Activated B cell treated with CpG ODN at 0.5 μM for 24 hours (primary cell): ENCODE measurements at regions not wholly inside any gene's neighbourhood (a gene's known extent, or its start where the extent isn't known, plus 50 kb on each side); places are given as distances from the start of the nearest gene placed in this dataset.

Experiments
- ATAC-seq: fragments of 200-7000 bp; cut with Tn5 transposase; one replicate; pipeline ENCODE4 v1.10.0; 2021; ENCODE audit warnings: low read depth, mild to moderate bottlenecking, moderate library complexity
- CTCF ChIA-PET: fragments of 350-600 bp; sonication (Branson Sonifier 250); formaldehyde crosslinking; loops from one replicate; lab custom pipeline; 2021; ENCODE audit warnings: antibody characterized with exemption; lab: Charles Lee
- POLR2A ChIA-PET: fragments of 350-600 bp; sonication (Branson Sonifier 250); formaldehyde crosslinking; loops from one replicate; lab custom pipeline; 2021; ENCODE audit warnings: antibody characterized with exemption; lab: Charles Lee
- DNase-seq: peaks from one replicate; pipeline ENCODE4 v3.0.0; 2022
- H3K27ac Mint-ChIP-seq: one replicate; pipeline ENCODE4 v1.8.0; 2020; ENCODE audit warnings: mixed read lengths
- H3K27me3 Mint-ChIP-seq: one replicate; pipeline ENCODE4 v1.8.0; 2021; ENCODE audit warnings: mixed read lengths
- H3K36me3 Mint-ChIP-seq: one replicate; pipeline ENCODE4 v1.8.0; 2021; ENCODE audit warnings: low read depth, mixed read lengths
- H3K4me1 Mint-ChIP-seq: one replicate; pipeline ENCODE4 v1.8.0; 2021; ENCODE audit warnings: mixed read lengths
- H3K4me3 Mint-ChIP-seq: one replicate; pipeline ENCODE4 v1.8.0; 2020; ENCODE audit warnings: mild to moderate bottlenecking, mixed read lengths
- H3K9me3 Mint-ChIP-seq: one replicate; pipeline ENCODE4 v1.8.0; 2020; ENCODE audit warnings: mixed read lengths
- CTCF ChIP-seq: fragments of 200-600 bp; IDR thresholded peaks from one replicate; pipeline ENCODE4 v1.8.0; 2022; ENCODE audit warnings: antibody characterized with exemption, mild to moderate bottlenecking
- intact Hi-C: fragments of 100-400 bp; cut with micrococcal nuclease; formaldehyde crosslinking; loops from one replicate; pipeline ENCODE4 v1.15.1; 2024

- peaks cover 2% of the 10 kb centered on the region for H3K9me3 Mint-ChIP-seq
- no peak overlapping the region for H3K27ac Mint-ChIP-seq
- no peaks in the 10 kb centered on the region for H3K36me3 Mint-ChIP-seq
- no peak for DNase-seq
- H3K4me3 Mint-ChIP-seq = no peak overlapping the region
- no peaks in the 10 kb centered on the region for H3K4me1 Mint-ChIP-seq
- no peak for TF ChIP-seq CTCF
- intact Hi-C loops = no loop called here
- ChIA-PET POLR2A (no interaction called here), CTCF (no interaction called here)
- ATAC-seq = no peak
- H3K27me3 Mint-ChIP-seq = peaks cover 4% of the 10 kb centered on the region
Measured at GRCh38 chr12:43261701-43262100, 290.3 kb downstream of the ADAMTS20 start.

- no peaks in the 10 kb centered on the region for H3K9me3 Mint-ChIP-seq
- intact Hi-C loops = no loop called here
- no peaks in the 10 kb centered on the region for H3K36me3 Mint-ChIP-seq
- no peak overlapping the region for H3K27ac Mint-ChIP-seq
- H3K27me3 Mint-ChIP-seq = peaks cover 2% of the 10 kb centered on the region
- no peak overlapping the region for H3K4me3 Mint-ChIP-seq
- CTCF ChIA-PET = no interaction called here
- ATAC-seq (no peak), DNase-seq (no peak)
- no peaks in the 10 kb centered on the region for H3K4me1 Mint-ChIP-seq
- POLR2A ChIA-PET = no interaction called here
- TF ChIP-seq CTCF = no peak
Measured at GRCh38 chr12:43255522-43256111, 296.4 kb downstream of the ADAMTS20 start.

GRCh38 chr12:43252585-43252984 is 299.4 kb downstream of the ADAMTS20 start:
- H3K27me3 Mint-ChIP-seq = no peaks in the 10 kb centered on the region
- POLR2A ChIA-PET = no interaction called here
- no peaks in the 10 kb centered on the region for H3K9me3 Mint-ChIP-seq
- CTCF ChIA-PET = no interaction called here
- H3K27ac Mint-ChIP-seq = no peak overlapping the region
- no peaks in the 10 kb centered on the region for H3K36me3 Mint-ChIP-seq
- ATAC-seq (no peak), DNase-seq (no peak)
- intact Hi-C loops = no loop called here
- H3K4me1 Mint-ChIP-seq = no peaks in the 10 kb centered on the region
- no peak for TF ChIP-seq CTCF
- H3K4me3 Mint-ChIP-seq = no peak overlapping the region

GRCh38 chr12:43245947-43246346 is 306.1 kb downstream of the ADAMTS20 start:
- ATAC-seq (no peak), DNase-seq (no peak)
- Mint-ChIP-seq H3K27me3 (no peaks in the 10 kb centered on the region), H3K4me1 (no peaks in the 10 kb centered on the region), H3K4me3 (no peak overlapping the region), H3K27ac (no peak overlapping the region), H3K9me3 (no peaks in the 10 kb centered on the region), H3K36me3 (no peaks in the 10 kb centered on the region)
- no peak for TF ChIP-seq CTCF
- CTCF ChIA-PET = no interaction called here
- intact Hi-C loops = no loop called here
- POLR2A ChIA-PET = no interaction called here

- H3K36me3 Mint-ChIP-seq = no peaks in the 10 kb centered on the region
- H3K4me1 Mint-ChIP-seq = peaks cover 2% of the 10 kb centered on the region
- H3K9me3 Mint-ChIP-seq = no peaks in the 10 kb centered on the region
- intact Hi-C loops = no loop called here
- DNase-seq (no peak), ATAC-seq (no peak)
- CTCF ChIA-PET = no interaction called here
- POLR2A ChIA-PET = no interaction called here
- no peak overlapping the region for H3K4me3 Mint-ChIP-seq
- no peak for TF ChIP-seq CTCF
- H3K27ac Mint-ChIP-seq = no peak overlapping the region
- H3K27me3 Mint-ChIP-seq = no peaks in the 10 kb centered on the region
Measured at GRCh38 chr12:43241986-43242385, 310.0 kb downstream of the ADAMTS20 start.
